HEK293T (cell line): ENCODE measurements at regions not wholly inside any gene's neighbourhood (a gene's known extent, or its start where the extent isn't known, plus 50 kb on each side); places are given as distances from the start of the nearest gene placed in this dataset.

Experiments
- CTCF ChIA-PET: fragments of 350-600 bp; formaldehyde crosslinking; extraction: SDS; loops from one replicate; lab custom pipeline; 2021; ENCODE audit warnings: antibody characterized with exemption, inconsistent platforms; lab: Yijun Ruan, JAX
- POLR2A ChIA-PET: fragments of 350-600 bp; formaldehyde crosslinking; extraction: SDS; loops from one replicate; lab custom pipeline; 2020; ENCODE audit warnings: antibody characterized with exemption, inconsistent platforms; lab: Yijun Ruan, JAX
- DNase-seq: peaks from one replicate; pipeline ENCODE4 v3.0.0; 2012; ENCODE audit warnings: mixed read lengths; ENCODE audit errors: extremely low spot score
- ARNT ChIP-seq: fragments of 450-650 bp; IDR thresholded peaks from 2 replicates; pipeline ENCODE4 v1.6.1; 2017; ENCODE audit warnings: mild to moderate bottlenecking
- BHLHE40 ChIP-seq: fragments of 450-650 bp; IDR thresholded peaks from 2 replicates; pipeline ENCODE4 v1.6.1; 2016; ENCODE audit warnings: mild to moderate bottlenecking, moderate library complexity, borderline replicate concordance
- CTBP1 ChIP-seq: fragments of 450-650 bp; IDR thresholded peaks from 2 replicates; pipeline ENCODE4 v1.6.1; 2016; ENCODE audit warnings: borderline replicate concordance
- ELF4 ChIP-seq: fragments of 450-650 bp; IDR thresholded peaks from 2 replicates; pipeline ENCODE4 v1.6.1; 2017; ENCODE audit warnings: antibody characterized with exemption
- FOXA1 ChIP-seq: fragments of 450-650 bp; IDR thresholded peaks from 2 replicates; pipeline ENCODE4 v1.6.1; 2016; ENCODE audit warnings: mild to moderate bottlenecking
- FOXK2 ChIP-seq: fragments of 450-650 bp; IDR thresholded peaks from 2 replicates; pipeline ENCODE4 v1.6.1; 2016; ENCODE audit warnings: mild to moderate bottlenecking
- FOXM1 ChIP-seq: fragments of 450-650 bp; IDR thresholded peaks from 2 replicates; pipeline ENCODE4 v1.6.1; 2017; ENCODE audit warnings: mild to moderate bottlenecking, borderline replicate concordance
- HDGF ChIP-seq: fragments of 450-650 bp; IDR thresholded peaks from 2 replicates; pipeline ENCODE4 v1.6.1; 2017; ENCODE audit warnings: antibody characterized with exemption, borderline replicate concordance
- L3MBTL2 ChIP-seq: fragments of 450-650 bp; conservative IDR thresholded peaks from 2 replicates; pipeline ENCODE4 v1.6.1; 2016; ENCODE audit warnings: mild to moderate bottlenecking
- LEF1 ChIP-seq: fragments of 450-650 bp; IDR thresholded peaks from 2 replicates; pipeline ENCODE4 v1.6.1; 2017; ENCODE audit warnings: mild to moderate bottlenecking, borderline replicate concordance
- NFRKB ChIP-seq: fragments of 450-650 bp; IDR thresholded peaks from 2 replicates; pipeline ENCODE4 v1.6.1; 2016; ENCODE audit warnings: mild to moderate bottlenecking, moderate library complexity
- SP1 ChIP-seq: fragments of 450-650 bp; IDR thresholded peaks from 2 replicates; pipeline ENCODE4 v1.6.1; 2017
- SUZ12 ChIP-seq: fragments of 450-650 bp; IDR thresholded peaks from 2 replicates; pipeline ENCODE4 v1.6.1; 2016; ENCODE audit warnings: mild to moderate bottlenecking
- TARDBP ChIP-seq: fragments of 450-650 bp; IDR thresholded peaks from 2 replicates; pipeline ENCODE4 v1.6.1; 2016
- ZNF384 ChIP-seq: fragments of 450-650 bp; IDR thresholded peaks from 2 replicates; pipeline ENCODE4 v1.6.1; 2016
- TF ChIP-seq, protein P1 (sequence below): fragments of 450-650 bp; IDR thresholded peaks from 2 replicates; pipeline ENCODE4 v1.6.1; 2016

DNA sequence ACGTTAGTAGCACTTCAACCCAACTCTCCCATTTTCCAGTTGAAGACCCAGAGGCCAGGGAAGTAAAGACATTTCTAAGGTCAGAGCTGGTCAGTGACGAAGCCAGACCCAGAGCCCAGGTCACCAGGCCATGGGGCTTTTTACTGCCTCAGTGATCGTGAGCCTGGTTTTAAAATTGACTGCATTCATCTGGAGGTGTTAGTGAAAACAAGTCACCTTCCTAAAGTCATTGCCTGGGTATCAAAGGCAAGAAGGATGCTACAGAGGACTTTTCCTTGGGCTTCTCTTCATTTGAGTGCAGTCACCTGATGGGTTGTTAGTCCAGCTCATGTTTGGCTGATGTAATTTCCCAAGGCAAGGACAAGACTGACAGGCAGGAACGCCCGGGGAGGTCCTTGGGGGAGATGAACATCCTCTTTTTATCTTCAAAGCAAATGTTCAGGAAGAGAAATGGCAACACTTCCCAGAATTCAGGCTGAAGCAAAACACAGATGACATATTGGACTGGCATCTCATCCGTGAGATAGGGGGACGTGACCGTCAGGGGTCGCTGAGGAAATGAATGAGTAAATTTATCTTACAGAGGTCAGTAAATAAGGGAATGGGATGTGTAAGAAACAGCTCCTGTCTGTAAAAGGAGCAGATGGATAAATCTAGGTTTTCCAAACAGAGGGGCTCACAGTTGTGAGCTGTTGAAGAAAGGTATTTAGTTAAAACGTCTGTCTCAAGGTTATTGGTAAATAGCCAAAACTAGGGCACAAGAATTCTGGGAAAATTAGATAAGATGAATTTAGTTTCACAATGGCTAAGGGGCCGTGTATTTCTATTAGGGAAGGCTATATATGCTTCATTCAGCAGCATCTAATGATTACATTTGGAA, 201.2 kb downstream of the OPA1 start:
- CTCF ChIA-PET = no interaction called here
- TF ChIP-seq FOXA1 (no peak), SP1 (no peak), SUZ12 (no peak), L3MBTL2 (no peak), FOXK2 (no peak)
- no peak for DNase-seq
- POLR2A ChIA-PET = interaction anchor here (1.3 kb wide), 1 partner anchor 343 kb away, joined by 3 read pairs; no protein-coding TSS in a partner anchor

DNA sequence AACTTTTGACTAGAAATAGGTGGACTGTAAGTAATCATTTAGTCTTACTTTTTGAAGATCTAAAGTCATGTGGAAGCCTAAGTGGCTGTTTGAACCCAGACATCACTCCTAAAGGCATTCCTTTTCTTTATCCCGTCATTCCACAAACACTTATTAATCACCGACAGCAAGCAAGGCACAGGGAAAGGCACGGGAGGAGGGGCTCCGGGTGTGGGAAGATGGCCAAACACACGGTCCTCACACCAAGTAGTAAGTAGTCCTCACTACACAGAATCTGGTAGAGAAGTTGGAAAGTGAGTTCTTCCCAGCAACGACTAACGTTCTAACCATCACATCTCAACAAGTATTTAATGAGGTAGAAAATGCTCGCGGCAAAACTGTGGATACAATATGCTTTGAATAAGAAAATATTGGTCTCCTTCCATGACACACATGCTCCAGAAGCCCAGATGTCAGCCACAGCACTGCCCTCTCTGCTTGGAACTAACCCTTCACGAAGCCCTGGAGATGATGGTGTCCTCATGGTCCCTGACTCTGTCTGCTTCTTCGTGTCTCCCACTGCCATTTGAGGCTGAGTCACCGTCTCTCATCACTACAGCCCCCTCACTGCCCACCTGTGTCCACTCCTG, 202.2 kb downstream of the OPA1 start:
- ChIA-PET CTCF (no interaction called here), POLR2A (no interaction called here)
- no peak for DNase-seq
- no peak for TF ChIP-seq ZNF384
- TF ChIP-seq FOXM1 = no peak
- TF ChIP-seq FOXK2 = no peak
- TF ChIP-seq NFRKB = no peak
- TF ChIP-seq L3MBTL2 = no peak
- TF ChIP-seq TARDBP = no peak
- no peak for TF ChIP-seq HDGF

DNA sequence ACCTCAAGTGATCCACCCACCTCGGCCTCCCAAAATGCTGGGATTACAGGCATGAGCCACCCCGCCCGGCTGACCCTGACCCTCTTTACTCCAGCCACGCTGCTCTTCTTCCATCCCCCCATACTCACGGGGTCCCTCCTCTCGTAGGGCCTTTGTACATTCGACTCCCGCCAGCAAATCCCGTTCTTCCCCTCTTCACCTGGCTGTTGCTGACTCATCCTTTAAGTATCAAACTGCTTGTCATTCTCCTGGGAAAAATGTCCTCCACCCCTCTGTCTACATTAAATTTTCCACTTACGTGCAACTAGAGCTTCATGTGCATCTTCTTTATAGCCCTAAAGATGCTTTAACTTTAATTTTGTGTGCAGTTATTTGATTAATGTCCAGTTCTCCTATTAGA, 203.1 kb downstream of the OPA1 start:
- POLR2A ChIA-PET = interaction anchor here (0.7 kb wide), 1 partner anchor 425 kb away, joined by 3 read pairs; no protein-coding TSS in a partner anchor
- TF ChIP-seq NFRKB = no peak
- DNase-seq = no peak
- CTCF ChIA-PET = no interaction called here

DNA sequence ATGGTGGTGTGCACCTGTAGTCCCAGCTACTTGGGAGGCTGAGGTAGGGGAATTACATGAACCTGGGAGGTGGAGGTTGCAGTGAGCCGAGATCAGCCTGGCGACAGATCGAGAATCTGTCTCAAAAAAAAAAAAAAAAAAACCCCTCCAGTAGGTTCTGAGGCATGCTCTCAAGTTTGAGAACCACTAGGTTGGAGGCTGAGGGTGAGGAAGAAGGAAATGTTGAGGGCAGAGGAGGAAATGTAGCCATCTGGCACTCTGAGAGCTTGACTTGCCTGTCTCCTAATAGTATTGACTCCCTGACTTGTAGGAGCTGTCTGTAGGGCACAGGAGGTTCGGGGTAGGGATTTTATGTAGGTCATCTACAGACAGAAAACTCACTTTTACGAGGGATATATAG, 204.6 kb downstream of the OPA1 start:
- TF ChIP-seq FOXM1 (no peak), BHLHE40 (no peak), ELF4 (no peak), SUZ12 (no peak), ZNF384 (no peak), ARNT (no peak), SP1 (no peak)
- TF ChIP-seq, protein P1, sequence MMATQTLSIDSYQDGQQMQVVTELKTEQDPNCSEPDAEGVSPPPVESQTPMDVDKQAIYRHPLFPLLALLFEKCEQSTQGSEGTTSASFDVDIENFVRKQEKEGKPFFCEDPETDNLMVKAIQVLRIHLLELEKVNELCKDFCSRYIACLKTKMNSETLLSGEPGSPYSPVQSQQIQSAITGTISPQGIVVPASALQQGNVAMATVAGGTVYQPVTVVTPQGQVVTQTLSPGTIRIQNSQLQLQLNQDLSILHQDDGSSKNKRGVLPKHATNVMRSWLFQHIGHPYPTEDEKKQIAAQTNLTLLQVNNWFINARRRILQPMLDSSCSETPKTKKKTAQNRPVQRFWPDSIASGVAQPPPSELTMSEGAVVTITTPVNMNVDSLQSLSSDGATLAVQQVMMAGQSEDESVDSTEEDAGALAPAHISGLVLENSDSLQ = no peak
- no peak for DNase-seq
- ChIA-PET POLR2A (no interaction called here), CTCF (no interaction called here)

DNA sequence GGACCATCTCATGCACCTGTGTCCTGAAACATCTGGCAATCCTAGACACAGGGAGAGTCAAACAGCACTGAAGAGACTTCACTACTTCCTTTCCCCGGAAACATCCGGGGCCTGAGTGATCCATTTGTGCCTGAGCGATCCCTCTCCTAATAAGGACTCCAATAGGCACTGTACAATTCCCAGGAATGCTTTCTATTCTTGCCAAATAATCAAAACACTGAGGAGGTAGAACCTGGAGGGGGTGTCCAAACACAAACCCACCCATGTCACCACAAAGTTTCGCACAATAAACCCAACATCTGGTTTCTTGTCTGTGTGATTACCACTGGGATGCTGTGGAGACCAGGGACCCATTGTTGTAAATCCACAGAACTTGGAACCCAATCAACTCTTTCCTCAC, 205.0 kb downstream of the OPA1 start:
- no peak for DNase-seq
- TF ChIP-seq CTBP1 = no peak
- TF ChIP-seq, protein P1 = no peak
- no peak for TF ChIP-seq NFRKB
- TF ChIP-seq FOXM1 = no peak
- TF ChIP-seq BHLHE40 = no peak
- no peak for TF ChIP-seq ZNF384
- no peak for TF ChIP-seq LEF1
- TF ChIP-seq HDGF = no peak
- TF ChIP-seq L3MBTL2 = no peak
- TF ChIP-seq SUZ12 = no peak
- no peak for TF ChIP-seq SP1
- TF ChIP-seq TARDBP = no peak
- TF ChIP-seq ARNT = no peak
- no peak for TF ChIP-seq FOXK2
- no peak for TF ChIP-seq ELF4
- no peak for TF ChIP-seq FOXA1
- POLR2A ChIA-PET = no interaction called here
- CTCF ChIA-PET = no interaction called here

DNA sequence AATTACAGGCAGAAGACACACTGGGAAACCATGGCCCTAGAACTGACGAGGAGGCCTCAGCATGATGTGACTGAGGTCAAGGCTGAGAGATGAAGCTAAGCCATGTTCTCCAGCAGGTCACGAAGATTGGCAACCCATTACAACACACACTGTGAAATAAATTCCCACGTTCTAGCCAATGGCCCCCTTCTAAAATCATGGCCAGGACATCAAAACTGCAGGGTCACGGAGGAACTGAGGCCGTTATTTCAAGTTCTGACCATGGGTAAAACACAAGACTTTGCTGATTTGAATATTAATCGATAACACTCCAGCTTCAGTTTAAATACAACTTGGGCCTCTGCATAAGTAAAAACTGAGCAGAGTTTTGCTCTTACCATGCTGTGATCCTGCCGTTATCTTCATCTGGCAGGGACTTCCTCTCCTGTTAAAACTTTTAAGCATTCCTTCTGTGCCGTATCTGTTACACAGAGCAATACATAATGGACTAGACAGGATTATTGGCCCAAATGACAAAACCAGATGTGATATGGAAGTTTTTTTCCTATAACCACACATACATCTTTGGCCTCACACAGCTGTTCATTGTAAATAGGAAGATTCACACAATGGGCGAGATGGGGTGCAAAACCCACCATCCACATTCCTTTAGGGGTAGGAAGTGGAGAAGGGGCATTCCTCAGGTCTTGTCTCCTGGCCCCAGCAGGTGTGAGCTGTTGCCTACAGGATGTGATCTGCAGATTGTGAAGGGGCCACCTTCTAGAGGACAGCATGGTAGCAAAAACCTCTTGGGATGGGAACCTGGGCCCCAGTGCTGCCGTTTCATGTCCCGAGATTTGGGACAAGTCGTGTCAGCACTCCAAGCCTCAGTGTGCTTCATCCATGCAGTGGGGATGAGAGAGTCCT, 207.4 kb downstream of the OPA1 start:
- DNase-seq = no peak
- ChIA-PET POLR2A (interaction anchor here (0.7 kb wide), 1 partner anchor 336 kb away, joined by 3 read pairs; the partner anchor contains the start of gene HES1), CTCF (no interaction called here)
- TF ChIP-seq NFRKB = no peak
- TF ChIP-seq FOXK2 = no peak
- TF ChIP-seq SP1 = no peak
- no peak for TF ChIP-seq FOXA1
- no peak for TF ChIP-seq ARNT
- no peak for TF ChIP-seq TARDBP
- no peak for TF ChIP-seq FOXM1
- TF ChIP-seq ELF4 = no peak
- TF ChIP-seq, protein P1 = no peak
- TF ChIP-seq LEF1 = no peak
- TF ChIP-seq HDGF = no peak
- TF ChIP-seq BHLHE40 = no peak
- TF ChIP-seq ZNF384 = no peak
- no peak for TF ChIP-seq L3MBTL2
- TF ChIP-seq SUZ12 = no peak
- TF ChIP-seq CTBP1 = no peak
